SU-DHL-6 (cell line): ENCODE measurements at regions not wholly inside any gene's neighbourhood (a gene's known extent, or its start where the extent isn't known, plus 50 kb on each side); places are given as distances from the start of the nearest gene placed in this dataset.

ENCODE experiments used
- H2AFZ ChIP-seq: fragments of 200-600 bp; sonication (generic); 2 replicates; pipeline ENCODE4 v1.6.1; 2014; ENCODE audit warnings: low read depth, mild to moderate bottlenecking, moderate library complexity, mixed read lengths, antibody characterized with exemption, low read length; ENCODE audit not compliant: severe bottlenecking
- H3F3A ChIP-seq: fragments of 200-600 bp; shearing (Covaris generic); 2 replicates; pipeline ENCODE4 v1.6.0; 2016; ENCODE audit warnings: antibody characterized with exemption, mild to moderate bottlenecking; ENCODE audit not compliant: insufficient read depth
- H3K27ac ChIP-seq: fragments of 200-600 bp; sonication (generic); 2 replicates; pipeline ENCODE4 v1.5.1; 2016; ENCODE audit warnings: low read depth, mild to moderate bottlenecking, low read length, moderate library complexity, mixed read lengths
- H3K27me3 ChIP-seq: fragments of 200-600 bp; sonication (generic), shearing (Covaris generic); 2 replicates; pipeline ENCODE4 v1.6.0; 2014; ENCODE audit warnings: mild to moderate bottlenecking, low read length
- H3K36me3 ChIP-seq: fragments of 200-600 bp; sonication (generic); 2 replicates; pipeline ENCODE4 v1.6.1; 2014; ENCODE audit warnings: mild to moderate bottlenecking, low read length, mixed read lengths
- H3K4me2 ChIP-seq: fragments of 300-600, 200-600 bp; shearing (Covaris generic), sonication (generic); 2 replicates; pipeline ENCODE4 v1.6.0; 2014; ENCODE audit warnings: low read length, low read depth, mild to moderate bottlenecking; ENCODE audit not compliant: poor library complexity, severe bottlenecking
- H3K4me3 ChIP-seq: fragments of 200-600 bp; sonication (generic); 2 replicates; pipeline ENCODE4 v1.5.1; 2014; ENCODE audit warnings: antibody characterized with exemption, low read length, mild to moderate bottlenecking, mixed read lengths; ENCODE audit not compliant: insufficient read depth, poor library complexity, severe bottlenecking
- H3K79me2 ChIP-seq: fragments of 200-600 bp; sonication (generic); 2 replicates; pipeline ENCODE4 v1.6.1; 2014; ENCODE audit warnings: mild to moderate bottlenecking, low read length, moderate library complexity; ENCODE audit not compliant: insufficient read depth
- H3K9ac ChIP-seq: fragments of 200-600 bp; sonication (generic); 2 replicates; pipeline ENCODE4 v1.7.0; 2014; ENCODE audit warnings: mild to moderate bottlenecking, low read length
- H3K9me2 ChIP-seq: fragments of 200-600 bp; sonication (generic); replicated peaks from 2 replicates; pipeline ENCODE4 v1.6.1; 2014; ENCODE audit warnings: low read length; ENCODE audit not compliant: insufficient read depth
- H3K9me3 ChIP-seq: fragments of 200-600 bp; sonication (generic); 2 replicates; pipeline ENCODE4 v1.6.1; 2014; ENCODE audit warnings: low read length, mixed read lengths; ENCODE audit not compliant: insufficient read depth
- H4K20me1 ChIP-seq: fragments of 200-600 bp; sonication (generic); 2 replicates; pipeline ENCODE4 v1.6.1; 2014; ENCODE audit warnings: low read depth, mild to moderate bottlenecking, antibody characterized with exemption, low read length, moderate library complexity, mixed read lengths
- EZH2phosphoT487 ChIP-seq: fragments of 200-600 bp; sonication (generic), shearing (Covaris generic); conservative IDR thresholded peaks from 2 replicates; pipeline ENCODE4 v1.6.1; 2018; ENCODE audit warnings: mild to moderate bottlenecking, antibody characterized with exemption, low read length, moderate library complexity, mixed read lengths
- TF ChIP-seq, protein P1 (sequence below): fragments of 200-600 bp; sonication (generic); IDR thresholded peaks from one replicate; pipeline ENCODE4 v1.5.1; 2017; ENCODE audit warnings: antibody characterized with exemption, mild to moderate bottlenecking, low read length, moderate library complexity; ENCODE audit not compliant: insufficient read depth, poor library complexity, severe bottlenecking

DNA sequence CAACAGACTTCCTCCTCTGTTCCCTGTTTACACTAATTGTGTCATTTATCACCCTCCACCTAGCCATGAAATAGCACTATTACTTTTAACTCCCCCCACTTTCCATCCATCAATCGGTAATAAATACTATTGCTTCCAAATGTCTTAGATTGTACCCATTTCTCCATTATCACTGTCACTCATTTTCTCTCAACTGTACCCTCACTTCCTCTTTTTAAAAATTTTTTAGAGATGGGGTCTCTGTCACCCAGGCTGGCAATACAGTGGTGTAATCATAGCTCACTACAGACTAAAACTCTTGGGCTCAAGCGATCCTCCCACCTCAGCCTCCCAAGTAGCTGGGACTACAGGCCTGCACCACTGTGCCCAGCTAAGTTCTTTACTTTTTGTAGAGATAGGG, 123.5 kb upstream of the EGR2 start:
- H3K9me3 ChIP-seq, result no peaks in the 10 kb centered on the region
- TF ChIP-seq, protein P1, sequence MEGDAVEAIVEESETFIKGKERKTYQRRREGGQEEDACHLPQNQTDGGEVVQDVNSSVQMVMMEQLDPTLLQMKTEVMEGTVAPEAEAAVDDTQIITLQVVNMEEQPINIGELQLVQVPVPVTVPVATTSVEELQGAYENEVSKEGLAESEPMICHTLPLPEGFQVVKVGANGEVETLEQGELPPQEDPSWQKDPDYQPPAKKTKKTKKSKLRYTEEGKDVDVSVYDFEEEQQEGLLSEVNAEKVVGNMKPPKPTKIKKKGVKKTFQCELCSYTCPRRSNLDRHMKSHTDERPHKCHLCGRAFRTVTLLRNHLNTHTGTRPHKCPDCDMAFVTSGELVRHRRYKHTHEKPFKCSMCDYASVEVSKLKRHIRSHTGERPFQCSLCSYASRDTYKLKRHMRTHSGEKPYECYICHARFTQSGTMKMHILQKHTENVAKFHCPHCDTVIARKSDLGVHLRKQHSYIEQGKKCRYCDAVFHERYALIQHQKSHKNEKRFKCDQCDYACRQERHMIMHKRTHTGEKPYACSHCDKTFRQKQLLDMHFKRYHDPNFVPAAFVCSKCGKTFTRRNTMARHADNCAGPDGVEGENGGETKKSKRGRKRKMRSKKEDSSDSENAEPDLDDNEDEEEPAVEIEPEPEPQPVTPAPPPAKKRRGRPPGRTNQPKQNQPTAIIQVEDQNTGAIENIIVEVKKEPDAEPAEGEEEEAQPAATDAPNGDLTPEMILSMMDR, result no peak
- no peak for TF ChIP-seq EZH2phosphoT487
- H3K27me3 ChIP-seq, result no peaks in the 10 kb centered on the region
- H3K36me3 ChIP-seq, result no peaks in the 10 kb centered on the region
- H3K4me3 ChIP-seq, result no peak overlapping the region
- H3K79me2 ChIP-seq, result no peaks in the 10 kb centered on the region
- no peak overlapping the region for H3K4me2 ChIP-seq
- no peak overlapping the region for H2AFZ ChIP-seq
- H3F3A ChIP-seq, result no peaks in the 10 kb centered on the region
- no peaks in the 10 kb centered on the region for H3K9me2 ChIP-seq
- 0 out of 2 replicates have a peak, but pooled peaks cover 3% of the 10 kb centered on the region for H4K20me1 ChIP-seq
- no peak overlapping the region for H3K27ac ChIP-seq
- no peak overlapping the region for H3K9ac ChIP-seq

DNA sequence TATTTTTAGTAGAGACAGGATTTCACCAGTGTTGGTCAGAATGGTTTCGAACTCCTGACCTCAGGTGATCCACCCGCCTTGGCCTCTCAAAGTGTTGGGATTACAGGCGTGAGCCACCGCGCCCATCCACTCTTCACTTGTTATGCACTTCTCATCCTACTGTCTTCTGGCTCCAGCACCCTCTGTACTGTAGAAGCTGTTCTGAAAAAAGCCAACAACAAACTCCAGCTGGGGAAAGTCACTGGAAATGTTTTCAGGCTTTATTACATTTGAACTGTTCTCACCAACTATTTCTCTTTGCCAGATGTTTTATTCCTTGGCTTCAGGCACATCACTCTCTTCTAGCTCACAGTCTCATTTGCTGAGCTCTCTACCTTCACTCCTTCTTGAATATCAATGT, 122.5 kb upstream of the EGR2 start:
- Histone ChIP-seq H4K20me1 (0 out of 2 replicates have a peak, but pooled peaks cover 3% of the 10 kb centered on the region), H3K4me3 (no peak overlapping the region), H3K9ac (no peak overlapping the region), H3K36me3 (no peaks in the 10 kb centered on the region), H3K27me3 (no peaks in the 10 kb centered on the region), H3K9me3 (no peaks in the 10 kb centered on the region), H3F3A (no peaks in the 10 kb centered on the region), H3K4me2 (no peak overlapping the region), H3K27ac (no peak overlapping the region), H3K79me2 (no peaks in the 10 kb centered on the region), H3K9me2 (no peaks in the 10 kb centered on the region), H2AFZ (no peak overlapping the region)
- no peak for TF ChIP-seq EZH2phosphoT487
- TF ChIP-seq, protein P1, result no peak

DNA sequence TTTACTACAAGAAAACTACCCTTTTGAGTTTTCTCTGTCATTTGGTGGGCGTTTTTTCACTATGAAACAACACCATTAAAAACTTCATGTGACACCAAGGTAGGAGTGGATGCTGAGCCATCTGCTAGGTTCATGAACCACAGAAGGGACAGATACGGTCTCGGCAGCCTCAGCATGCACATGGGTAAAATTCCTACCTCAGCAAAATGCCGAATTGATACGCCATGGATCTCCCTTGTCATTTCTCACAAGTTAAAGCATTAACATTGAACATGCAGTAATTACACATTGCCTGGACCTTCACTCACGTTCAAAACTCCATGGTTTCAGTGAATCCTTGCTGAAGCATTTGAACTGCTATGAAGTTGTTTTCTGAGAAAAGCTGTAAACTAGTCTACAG, 121.5 kb upstream of the EGR2 start:
- Histone ChIP-seq H3K9me3 (no peaks in the 10 kb centered on the region), H3K27ac (no peak overlapping the region), H3K4me3 (no peak overlapping the region), H3K79me2 (no peaks in the 10 kb centered on the region), H3K36me3 (no peaks in the 10 kb centered on the region), H3K4me2 (no peak overlapping the region), H3F3A (no peaks in the 10 kb centered on the region), H3K27me3 (no peaks in the 10 kb centered on the region), H4K20me1 (0 out of 2 replicates have a peak, but pooled peaks cover 3% of the 10 kb centered on the region), H3K9me2 (no peaks in the 10 kb centered on the region), H3K9ac (no peak overlapping the region), H2AFZ (no peak overlapping the region)
- TF ChIP-seq EZH2phosphoT487, result no peak
- TF ChIP-seq, protein P1, result no peak
